ENCODE measurements at regions not wholly inside any gene's neighbourhood (a gene's known extent, or its start where the extent isn't known, plus 50 kb on each side); places are given as distances from the start of the nearest gene placed in this dataset.

DNA sequence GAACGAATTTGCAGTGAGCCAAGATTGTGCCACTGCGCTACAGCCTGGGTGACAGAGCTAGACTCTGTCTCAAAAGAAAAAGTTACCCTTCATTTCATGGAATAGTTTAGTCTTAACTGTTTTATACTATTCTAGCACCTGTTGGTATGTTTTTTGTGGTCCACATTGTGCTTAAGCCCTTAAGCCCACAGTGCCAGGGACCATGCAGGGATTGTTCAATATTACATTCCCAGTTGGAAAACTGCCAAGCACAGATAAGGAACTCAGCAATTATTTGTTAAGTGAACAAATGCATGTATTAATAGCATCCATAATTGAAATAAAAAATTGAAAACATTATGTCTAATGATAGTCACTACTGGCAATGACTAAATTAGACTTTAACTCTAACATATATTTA is 193.5 kb downstream of the PCDH17 start:
- Mint-ChIP-seq H3K4me1 (ENCODE audit: insufficient read depth, unreplicated experiment) (no peaks in the 10 kb centered on the region), H3K9me3 (ENCODE audit: unreplicated experiment) (no peaks in the 10 kb centered on the region), H3K27ac (ENCODE audit: low read depth, unreplicated experiment) (no peak overlapping the region), H3K36me3 (ENCODE audit: insufficient read depth, unreplicated experiment) (no peaks in the 10 kb centered on the region), H3K27me3 (ENCODE audit: insufficient read depth, unreplicated experiment) (no peaks in the 10 kb centered on the region), H3K4me3 (ENCODE audit: unreplicated experiment) (no peak overlapping the region)
- intact Hi-C loops (cut with micrococcal nuclease): no loop called here
- TF ChIP-seq, protein P1, sequence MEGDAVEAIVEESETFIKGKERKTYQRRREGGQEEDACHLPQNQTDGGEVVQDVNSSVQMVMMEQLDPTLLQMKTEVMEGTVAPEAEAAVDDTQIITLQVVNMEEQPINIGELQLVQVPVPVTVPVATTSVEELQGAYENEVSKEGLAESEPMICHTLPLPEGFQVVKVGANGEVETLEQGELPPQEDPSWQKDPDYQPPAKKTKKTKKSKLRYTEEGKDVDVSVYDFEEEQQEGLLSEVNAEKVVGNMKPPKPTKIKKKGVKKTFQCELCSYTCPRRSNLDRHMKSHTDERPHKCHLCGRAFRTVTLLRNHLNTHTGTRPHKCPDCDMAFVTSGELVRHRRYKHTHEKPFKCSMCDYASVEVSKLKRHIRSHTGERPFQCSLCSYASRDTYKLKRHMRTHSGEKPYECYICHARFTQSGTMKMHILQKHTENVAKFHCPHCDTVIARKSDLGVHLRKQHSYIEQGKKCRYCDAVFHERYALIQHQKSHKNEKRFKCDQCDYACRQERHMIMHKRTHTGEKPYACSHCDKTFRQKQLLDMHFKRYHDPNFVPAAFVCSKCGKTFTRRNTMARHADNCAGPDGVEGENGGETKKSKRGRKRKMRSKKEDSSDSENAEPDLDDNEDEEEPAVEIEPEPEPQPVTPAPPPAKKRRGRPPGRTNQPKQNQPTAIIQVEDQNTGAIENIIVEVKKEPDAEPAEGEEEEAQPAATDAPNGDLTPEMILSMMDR (IDR thresholded peaks at IDR 0.05; ENCODE audit: unreplicated experiment): no peak
- ChIA-PET CTCF (no interaction called here), POLR2A (no interaction called here)
- no TSS peak for BruUV-seq (replicated peaks)
- DNase-seq (ENCODE audit: unreplicated experiment): no peak

DNA sequence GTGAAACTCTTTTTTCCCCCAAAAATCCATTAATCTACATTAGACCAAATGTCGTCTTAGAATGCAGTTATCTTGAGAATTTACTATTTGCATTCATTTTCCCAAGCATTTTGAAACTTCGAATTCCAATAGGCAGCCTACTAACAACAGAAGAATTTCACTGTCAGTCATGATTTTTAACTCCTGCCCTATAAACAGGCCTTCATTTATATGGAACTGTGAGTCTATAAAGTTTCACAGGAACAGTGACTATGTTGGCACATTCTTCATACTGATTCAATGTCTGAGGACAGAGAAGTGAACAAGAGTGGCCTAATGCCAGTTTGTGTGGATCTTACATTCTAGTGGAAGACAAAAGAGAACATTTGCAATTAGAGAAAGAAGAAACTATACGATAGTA is 198.0 kb downstream of the PCDH17 start:
- ChIA-PET CTCF (no interaction called here), POLR2A (no interaction called here)
- peaks cover 16% of the 10 kb centered on the region for H3K27me3 Mint-ChIP-seq (ENCODE audit: insufficient read depth, unreplicated experiment)
- intact Hi-C loops (cut with micrococcal nuclease): no loop called here
- no peaks in the 10 kb centered on the region for H3K36me3 Mint-ChIP-seq (ENCODE audit: insufficient read depth, unreplicated experiment)
- H3K9me3 Mint-ChIP-seq (ENCODE audit: unreplicated experiment): no peaks in the 10 kb centered on the region
- TF ChIP-seq, protein P1 (IDR thresholded peaks at IDR 0.05; ENCODE audit: unreplicated experiment): no peak
- BruUV-seq (replicated peaks): no TSS peak
- no peaks in the 10 kb centered on the region for H3K4me1 Mint-ChIP-seq (ENCODE audit: insufficient read depth, unreplicated experiment)
- no peak overlapping the region for H3K4me3 Mint-ChIP-seq (ENCODE audit: unreplicated experiment)
- no peak overlapping the region for H3K27ac Mint-ChIP-seq (ENCODE audit: low read depth, unreplicated experiment)
- no peak for DNase-seq (ENCODE audit: unreplicated experiment)

DNA sequence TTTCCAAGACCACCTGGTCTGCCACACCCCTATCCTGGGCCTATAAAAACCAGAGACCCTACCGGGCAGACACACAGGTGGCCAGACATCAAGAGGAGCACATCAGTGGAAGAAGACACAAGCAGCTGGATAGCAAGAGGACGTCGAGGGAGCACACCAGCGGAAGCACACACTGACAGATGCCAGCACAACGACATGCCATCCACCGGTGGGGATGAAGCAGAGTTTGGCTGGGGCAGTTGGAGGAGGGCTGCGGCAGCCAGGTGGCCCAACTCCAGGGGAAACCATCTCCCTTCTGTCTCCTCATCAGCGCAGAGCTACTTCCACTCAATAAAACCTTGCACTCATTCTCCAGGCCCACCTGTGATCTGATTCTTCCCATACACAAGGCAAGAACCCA is 200.6 kb downstream of the PCDH17 start:
- intact Hi-C loops (cut with micrococcal nuclease): no loop called here
- Mint-ChIP-seq H3K27me3 (ENCODE audit: insufficient read depth, unreplicated experiment) (peaks cover 16% of the 10 kb centered on the region), H3K27ac (ENCODE audit: low read depth, unreplicated experiment) (no peak overlapping the region), H3K4me1 (ENCODE audit: insufficient read depth, unreplicated experiment) (no peaks in the 10 kb centered on the region), H3K9me3 (ENCODE audit: unreplicated experiment) (peaks cover 11% of the 10 kb centered on the region), H3K4me3 (ENCODE audit: unreplicated experiment) (no peak overlapping the region), H3K36me3 (ENCODE audit: insufficient read depth, unreplicated experiment) (no peaks in the 10 kb centered on the region)
- TF ChIP-seq, protein P1 (IDR thresholded peaks at IDR 0.05; ENCODE audit: unreplicated experiment): no peak
- ChIA-PET POLR2A (no interaction called here), CTCF (interaction anchor here (1.0 kb wide), 1 partner anchor 29 kb away, joined by 3 read pairs; no protein-coding TSS in a partner anchor)
- BruUV-seq (replicated peaks): no TSS peak
- DNase-seq (ENCODE audit: unreplicated experiment): no peak

DNA sequence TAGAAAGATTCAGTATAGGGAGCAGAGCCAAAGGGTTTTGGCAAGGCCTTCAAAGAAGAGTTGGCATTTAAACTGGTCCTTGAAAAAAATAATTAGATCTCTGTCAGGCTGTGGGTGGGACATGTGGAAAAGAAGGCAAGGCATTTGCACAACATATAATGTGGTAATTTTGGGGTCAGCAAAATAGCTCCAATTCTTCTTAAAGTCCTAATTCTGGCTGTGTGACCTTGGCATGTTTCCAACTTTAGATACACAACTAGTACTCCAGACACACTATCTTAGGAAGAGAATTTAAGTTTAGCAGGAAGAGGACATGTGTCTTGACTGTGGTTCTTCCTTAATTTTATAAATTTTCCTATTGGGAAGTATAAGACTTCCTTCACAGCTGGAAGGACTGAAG is 206.3 kb downstream of the PCDH17 start:
- TF ChIP-seq, protein P1 (IDR thresholded peaks at IDR 0.05; ENCODE audit: unreplicated experiment): no peak
- H3K27ac Mint-ChIP-seq (ENCODE audit: low read depth, unreplicated experiment): no peak overlapping the region
- peaks cover 27% of the 10 kb centered on the region for H3K27me3 Mint-ChIP-seq (ENCODE audit: insufficient read depth, unreplicated experiment)
- H3K36me3 Mint-ChIP-seq (ENCODE audit: insufficient read depth, unreplicated experiment): no peaks in the 10 kb centered on the region
- ChIA-PET CTCF (no interaction called here), POLR2A (no interaction called here)
- no peak overlapping the region for H3K4me3 Mint-ChIP-seq (ENCODE audit: unreplicated experiment)
- H3K4me1 Mint-ChIP-seq (ENCODE audit: insufficient read depth, unreplicated experiment): no peaks in the 10 kb centered on the region
- peaks cover 11% of the 10 kb centered on the region for H3K9me3 Mint-ChIP-seq (ENCODE audit: unreplicated experiment)
- DNase-seq (ENCODE audit: unreplicated experiment): no peak
- intact Hi-C loops (cut with micrococcal nuclease): no loop called here
- no TSS peak for BruUV-seq (replicated peaks)
